Activated CD8-positive, alpha-beta T cell treated with anti-CD3 and anti-CD28 coated beads for 36 hours (primary cell): ENCODE measurements at regions not wholly inside any gene's neighbourhood (a gene's known extent, or its start where the extent isn't known, plus 50 kb on each side); places are given as distances from the start of the nearest gene placed in this dataset.
A peak's percentile ranks its signal among the peaks of the same experiment; 100 is the strongest.

ENCODE experiments used
- ATAC-seq: fragments of 200-7000 bp; cut with Tn5 transposase; one replicate; pipeline ENCODE4 v1.10.0; 2021; ENCODE audit warnings: mild to moderate bottlenecking, moderate library complexity
- CTCF ChIA-PET: fragments of 350-600 bp; sonication (Branson Sonifier 250); formaldehyde crosslinking; loops from one replicate; lab custom pipeline; 2021; ENCODE audit warnings: antibody characterized with exemption; lab: Charles Lee
- POLR2A ChIA-PET: fragments of 350-600 bp; sonication (Branson Sonifier 250); formaldehyde crosslinking; loops from one replicate; lab custom pipeline; 2021; ENCODE audit warnings: antibody characterized with exemption; lab: Charles Lee
- DNase-seq: peaks from one replicate; pipeline ENCODE4 v3.0.0-alpha.2; 2020
- H3K27ac Mint-ChIP-seq: one replicate; pipeline ENCODE4 v1.8.0; 2021; ENCODE audit warnings: mild to moderate bottlenecking, mixed read lengths
- H3K27me3 Mint-ChIP-seq: one replicate; pipeline ENCODE4 v1.8.0; 2021; ENCODE audit warnings: mixed read lengths
- H3K36me3 Mint-ChIP-seq: one replicate; pipeline ENCODE4 v1.8.0; 2021; ENCODE audit warnings: low read depth, mixed read lengths
- H3K4me1 Mint-ChIP-seq: one replicate; pipeline ENCODE4 v1.8.0; 2021; ENCODE audit warnings: low read depth, mixed read lengths
- H3K4me3 Mint-ChIP-seq: one replicate; pipeline ENCODE4 v1.8.0; 2021; ENCODE audit warnings: mild to moderate bottlenecking, moderate library complexity, mixed read lengths
- H3K9me3 Mint-ChIP-seq: one replicate; pipeline ENCODE4 v1.8.0; 2021; ENCODE audit warnings: mixed read lengths
- CTCF ChIP-seq: fragments of 200-600 bp; IDR thresholded peaks from one replicate; pipeline ENCODE4 v1.8.0; 2022; ENCODE audit warnings: antibody characterized with exemption, mild to moderate bottlenecking
- intact Hi-C: fragments of 100-400 bp; cut with micrococcal nuclease; formaldehyde crosslinking; loops from one replicate; pipeline ENCODE4 v1.10.0; 2022

GRCh38 chr5:81820863-81821262 is 70.0 kb upstream of the SSBP2 start:
- POLR2A ChIA-PET, result no interaction called here
- intact Hi-C loops, result no loop called here
- TF ChIP-seq CTCF, result no peak

GRCh38 chr5:81820318-81820636 is 69.4 kb upstream of the SSBP2 start:
- CTCF ChIA-PET, result no interaction called here
- Mint-ChIP-seq H3K27me3 (no peaks in the 10 kb centered on the region), H3K9me3 (no peaks in the 10 kb centered on the region), H3K4me1 (peaks cover 28% of the 10 kb centered on the region), H3K27ac (no peak overlapping the region), H3K36me3 (no peaks in the 10 kb centered on the region), H3K4me3 (no peak overlapping the region)
- DNase-seq, result no peak
- intact Hi-C loops, result no loop called here
- TF ChIP-seq CTCF, result no peak
- no peak for ATAC-seq
- POLR2A ChIA-PET, result no interaction called here

More at GRCh38 chr5:81820863-81821262, 70.0 kb upstream of the SSBP2 start:
- no peak overlapping the region for H3K4me3 Mint-ChIP-seq
- peaks cover 28% of the 10 kb centered on the region for H3K4me1 Mint-ChIP-seq
- no peak overlapping the region for H3K27ac Mint-ChIP-seq
- no peaks in the 10 kb centered on the region for H3K9me3 Mint-ChIP-seq
- no peaks in the 10 kb centered on the region for H3K36me3 Mint-ChIP-seq
- DNase-seq (no peak), ATAC-seq (no peak)
- H3K27me3 Mint-ChIP-seq, result no peaks in the 10 kb centered on the region
- CTCF ChIA-PET, result interaction anchor here (0.8 kb wide), 1 partner anchor 13 kb away, joined by 3 read pairs; no protein-coding TSS in a partner anchor

GRCh38 chr5:81819556-81820317 is 68.8 kb upstream of the SSBP2 start:
- intact Hi-C loops, result no loop called here
- DNase-seq (no peak), ATAC-seq (no peak)
- Mint-ChIP-seq H3K9me3 (no peaks in the 10 kb centered on the region), H3K36me3 (no peaks in the 10 kb centered on the region), H3K4me1 (peaks cover 28% of the 10 kb centered on the region), H3K27ac (peak overlapping the region; percentile 22), H3K4me3 (no peak overlapping the region), H3K27me3 (no peaks in the 10 kb centered on the region)
- POLR2A ChIA-PET, result no interaction called here
- CTCF ChIA-PET, result no interaction called here
- TF ChIP-seq CTCF, result no peak

- H3K36me3 Mint-ChIP-seq, result no peaks in the 10 kb centered on the region
- intact Hi-C loops, result no loop called here
- ChIA-PET POLR2A (no interaction called here), CTCF (no interaction called here)
- ATAC-seq (peak; percentile 58), DNase-seq (no peak)
- peak overlapping the region; percentile 3 for H3K27ac Mint-ChIP-seq
- H3K27me3 Mint-ChIP-seq, result no peaks in the 10 kb centered on the region
- H3K9me3 Mint-ChIP-seq, result no peaks in the 10 kb centered on the region
- peaks cover 28% of the 10 kb centered on the region for H3K4me1 Mint-ChIP-seq
- no peak for TF ChIP-seq CTCF
- H3K4me3 Mint-ChIP-seq, result no peak overlapping the region
These were observed 67.1 kb upstream of the SSBP2 start for GRCh38 chr5:81817980-81818379.

- no peaks in the 10 kb centered on the region for H3K36me3 Mint-ChIP-seq
- H3K9me3 Mint-ChIP-seq, result no peaks in the 10 kb centered on the region
- peaks cover 28% of the 10 kb centered on the region for H3K4me1 Mint-ChIP-seq
- CTCF ChIA-PET, result no interaction called here
- no peaks in the 10 kb centered on the region for H3K27me3 Mint-ChIP-seq
- no peak for DNase-seq
- no peak overlapping the region for H3K4me3 Mint-ChIP-seq
- ATAC-seq, result no peak
- intact Hi-C loops, result no loop called here
- no peak overlapping the region for H3K27ac Mint-ChIP-seq
- no peak for TF ChIP-seq CTCF
- POLR2A ChIA-PET, result no interaction called here
These were observed 66.2 kb upstream of the SSBP2 start for GRCh38 chr5:81817086-81817485.
